CD4-positive, CD25-positive, alpha-beta regulatory T cell (primary cell): ENCODE measurements at regions not wholly inside any gene's neighbourhood (a gene's known extent, or its start where the extent isn't known, plus 50 kb on each side); places are given as distances from the start of the nearest gene placed in this dataset.

Experiments used
- ATAC-seq, 2 donors: fragments of 150-1000 bp; cut with Tn5 transposase; one replicate each; pipeline ENCODE4 v1.10.0; 2021; ENCODE audit warnings: low read depth in 2 of 2, moderate number of reproducible peaks in 2 of 2, moderate library complexity in 1 of 2
- DNase-seq, 3 donors: peaks; one replicate each; pipeline versions ENCODE4 v3.0.0 to v3.0.0-alpha.2; 2012 to 2022; ENCODE audit warnings: mixed read lengths in 1 of 3
- H3K27ac ChIP-seq: one replicate; pipeline ENCODE4 v1.7.0; 2013; ENCODE audit warnings: mild to moderate bottlenecking, low read length; ENCODE audit not compliant: insufficient read depth, poor library complexity, severe bottlenecking
- H3K27me3 ChIP-seq: one replicate; pipeline ENCODE4 v1.7.0; 2013; ENCODE audit warnings: low read length; ENCODE audit not compliant: control insufficient read depth, insufficient read depth
- H3K36me3 ChIP-seq: one replicate; pipeline ENCODE4 v1.7.0; 2013; ENCODE audit warnings: mild to moderate bottlenecking, low read length, moderate library complexity; ENCODE audit not compliant: control insufficient read depth, insufficient read depth
- H3K4me1 ChIP-seq: 2 replicates; pipeline ENCODE4 v1.7.0; 2013; ENCODE audit warnings: mild to moderate bottlenecking, low read length; ENCODE audit not compliant: insufficient read depth, control insufficient read depth, poor library complexity, severe bottlenecking
- H3K4me3 ChIP-seq: one replicate; pipeline ENCODE4 v1.7.0; 2013; ENCODE audit warnings: low read depth, mild to moderate bottlenecking, low read length, moderate library complexity
- H3K9me3 ChIP-seq, 2 experiments: 1 replicate in 1 of 2; 2 replicates in 1 of 2; pipeline ENCODE4 v1.7.0; 2013; ENCODE audit warnings: low read length in 2 of 2, mild to moderate bottlenecking in 1 of 2, moderate library complexity in 1 of 2; ENCODE audit not compliant: control insufficient read depth in 2 of 2
- H3K27ac Mint-ChIP-seq, 3 donors: one replicate each; pipeline ENCODE4 v1.8.0; 2020 to 2022; ENCODE audit warnings: mild to moderate bottlenecking in 3 of 3, mixed read lengths in 3 of 3, moderate library complexity in 2 of 3
- H3K27me3 Mint-ChIP-seq: one replicate; pipeline ENCODE4 v1.8.0; 2022; ENCODE audit warnings: mild to moderate bottlenecking, mixed read lengths
- H3K36me3 Mint-ChIP-seq: one replicate; pipeline ENCODE4 v1.8.0; 2020; ENCODE audit warnings: mixed read lengths
- H3K4me1 Mint-ChIP-seq, 4 donors: one replicate each; pipeline ENCODE4 v1.8.0; 2020 to 2022; ENCODE audit warnings: mixed read lengths in 4 of 4, mild to moderate bottlenecking in 1 of 4
- H3K4me3 Mint-ChIP-seq, 4 donors: one replicate each; pipeline ENCODE4 v1.8.0; 2020 to 2022; ENCODE audit warnings: mild to moderate bottlenecking in 4 of 4, mixed read lengths in 4 of 4, moderate library complexity in 3 of 4
- H3K9me3 Mint-ChIP-seq, 7 donors: one replicate each; pipeline ENCODE4 v1.8.0; 2020 to 2022; ENCODE audit warnings: mixed read lengths in 7 of 7, mild to moderate bottlenecking in 3 of 7, moderate library complexity in 2 of 7

DNA sequence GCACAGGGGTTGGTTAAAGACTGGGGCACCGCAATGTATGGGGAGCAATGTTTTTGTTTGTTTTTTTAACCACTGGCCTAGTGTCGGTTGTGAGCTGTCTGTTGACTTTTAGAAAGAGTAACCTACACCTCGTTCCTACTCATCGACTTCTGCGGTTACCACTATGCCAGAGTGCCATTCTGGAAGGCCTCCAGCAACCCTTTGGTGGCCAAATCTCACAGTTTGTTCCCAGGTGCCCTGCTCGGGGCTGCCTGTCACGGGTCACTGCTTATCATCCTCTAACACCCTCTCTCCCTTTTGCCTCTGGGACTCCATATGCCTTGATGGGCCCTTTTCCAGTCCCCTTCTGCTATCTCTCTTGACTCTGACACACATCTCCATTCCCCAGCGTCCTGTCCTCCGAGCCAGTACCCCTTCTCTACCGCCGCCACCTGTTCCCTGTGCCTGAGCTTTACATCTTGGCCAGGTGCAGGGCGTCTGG is 290.4 kb upstream of the C2CD4B start:
- H3K36me3 ChIP-seq: no peaks in the 10 kb centered on the region
- H3K9me3 ChIP-seq: no peaks in the 10 kb centered on the region
- Mint-ChIP-seq H3K9me3 (peaks cover 0 to 3% (median 0%) of the 10 kb centered on the region in 7 donors), H3K4me1 (no peaks in the 10 kb centered on the region), H3K36me3 (no peaks in the 10 kb centered on the region), H3K27ac (no peak overlapping the region), H3K4me3 (no peak overlapping the region), H3K27me3 (peaks cover 10% of the 10 kb centered on the region)
- no peak overlapping the region for H3K27ac ChIP-seq
- no peaks in the 10 kb centered on the region for H3K4me1 ChIP-seq
- no peaks in the 10 kb centered on the region for H3K27me3 ChIP-seq
- DNase-seq (no peak), ATAC-seq (no peak)
- no peak overlapping the region for H3K4me3 ChIP-seq

DNA sequence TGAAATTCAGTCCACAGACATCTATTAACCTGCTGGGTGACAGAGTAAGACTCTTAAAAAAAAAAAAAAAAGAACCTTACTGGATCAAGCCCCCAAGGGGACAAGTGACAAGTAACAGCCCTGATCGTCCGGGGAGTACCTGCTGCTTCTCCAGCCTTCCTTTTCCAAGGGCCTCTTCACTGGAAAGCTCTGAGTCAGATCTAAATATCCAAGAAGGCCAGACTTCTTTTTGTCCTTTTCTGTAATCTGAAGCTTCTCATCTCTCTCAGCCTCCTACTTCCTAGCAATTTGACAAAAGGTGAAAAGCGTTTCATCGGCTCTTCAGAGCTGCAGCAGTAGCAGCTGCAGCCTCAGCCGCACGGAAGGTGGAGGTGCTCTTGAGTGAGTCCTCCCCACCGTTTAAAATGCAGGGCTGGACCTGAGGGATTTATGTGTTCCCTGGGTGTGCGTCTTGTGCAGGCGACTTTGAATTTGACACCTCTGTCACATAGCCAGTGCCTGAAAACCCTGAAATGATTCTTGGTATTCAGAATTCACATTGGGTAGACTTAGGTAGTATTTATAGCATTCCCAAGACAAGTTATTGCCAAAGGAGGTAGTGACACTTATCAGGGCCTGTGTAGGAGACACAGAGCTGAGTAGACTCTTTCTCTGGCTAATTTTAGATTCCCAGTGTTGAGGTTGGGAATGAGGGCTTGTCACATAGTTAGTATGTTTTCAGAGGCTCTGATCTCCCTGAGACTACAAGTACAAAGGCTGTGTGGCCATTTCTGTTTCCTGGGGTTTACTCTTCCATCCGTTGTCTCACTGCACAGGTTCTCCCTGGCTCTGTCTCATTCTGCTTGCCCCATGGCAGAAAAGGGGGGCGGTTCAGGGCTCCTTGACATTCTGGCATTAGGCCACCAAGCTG is 291.2 kb upstream of the C2CD4B start:
- H3K4me3 ChIP-seq: no peak overlapping the region
- ATAC-seq (no peak), DNase-seq (no peak)
- Mint-ChIP-seq H3K36me3 (no peaks in the 10 kb centered on the region), H3K27ac (no peak overlapping the region), H3K27me3 (peaks cover 6% of the 10 kb centered on the region), H3K4me3 (no peak overlapping the region), H3K4me1 (no peaks in the 10 kb centered on the region), H3K9me3 (peaks cover 0 to 3% (median 0%) of the 10 kb centered on the region in 7 donors)
- H3K36me3 ChIP-seq: no peaks in the 10 kb centered on the region
- no peaks in the 10 kb centered on the region for H3K27me3 ChIP-seq
- no peaks in the 10 kb centered on the region for H3K4me1 ChIP-seq
- H3K9me3 ChIP-seq: no peaks in the 10 kb centered on the region
- no peak overlapping the region for H3K27ac ChIP-seq

DNA sequence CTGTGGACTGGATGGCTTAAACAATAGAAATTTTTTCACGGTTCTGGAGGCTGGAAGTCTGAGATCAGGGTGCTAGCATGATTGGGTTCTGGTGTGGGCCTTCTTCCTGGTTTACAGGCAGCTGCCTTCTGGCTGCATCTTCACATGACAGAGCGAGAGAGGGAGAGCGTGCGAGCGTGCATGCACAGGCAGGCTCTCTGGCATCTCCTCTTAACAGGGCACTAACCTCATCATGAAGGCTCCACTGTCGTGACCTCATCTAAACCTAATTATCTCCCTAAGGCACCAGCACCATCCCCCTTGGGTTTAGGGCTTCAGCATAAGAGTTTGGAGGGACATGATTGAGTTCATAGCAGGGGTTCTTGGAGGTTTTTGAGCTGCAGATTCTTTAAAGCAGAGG is 292.0 kb upstream of the C2CD4B start:
- Histone ChIP-seq H3K27me3 (no peaks in the 10 kb centered on the region), H3K9me3 (no peaks in the 10 kb centered on the region), H3K4me3 (no peak overlapping the region), H3K4me1 (no peaks in the 10 kb centered on the region), H3K36me3 (no peaks in the 10 kb centered on the region), H3K27ac (no peak overlapping the region)
- Mint-ChIP-seq H3K27me3 (peaks cover 9% of the 10 kb centered on the region), H3K4me3 (no peak overlapping the region), H3K4me1 (no peaks in the 10 kb centered on the region), H3K36me3 (no peaks in the 10 kb centered on the region), H3K27ac (no peak overlapping the region), H3K9me3 (peaks cover 0 to 3% (median 0%) of the 10 kb centered on the region in 7 donors)
- DNase-seq (no peak), ATAC-seq (no peak)

DNA sequence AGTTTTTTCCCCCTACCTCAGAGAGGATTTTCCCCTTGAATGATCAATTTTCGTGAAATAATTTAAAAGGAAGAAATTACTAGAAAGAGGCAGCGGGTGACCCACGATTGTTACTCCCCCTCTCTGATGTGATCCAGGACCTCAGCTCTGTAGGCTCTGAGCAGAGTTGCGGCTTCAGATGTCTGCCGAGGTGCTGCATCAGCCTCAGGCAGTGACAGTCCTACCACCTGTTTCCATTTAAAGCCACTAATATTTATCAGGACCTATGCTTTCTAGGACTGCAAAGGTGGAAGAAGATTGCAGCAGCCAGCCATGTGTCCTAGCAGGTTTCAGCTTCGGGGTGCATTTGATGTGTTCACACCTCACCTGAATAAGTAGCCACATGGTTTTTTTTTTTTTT is 294.8 kb upstream of the C2CD4B start:
- Histone ChIP-seq H3K9me3 (no peaks in the 10 kb centered on the region), H3K4me1 (no peaks in the 10 kb centered on the region), H3K27me3 (no peaks in the 10 kb centered on the region), H3K4me3 (no peak overlapping the region), H3K27ac (no peak overlapping the region), H3K36me3 (no peaks in the 10 kb centered on the region)
- H3K36me3 Mint-ChIP-seq: no peaks in the 10 kb centered on the region
- peaks cover 0 to 3% (median 0%) of the 10 kb centered on the region in 7 donors for H3K9me3 Mint-ChIP-seq
- H3K27ac Mint-ChIP-seq: no peak overlapping the region
- no peaks in the 10 kb centered on the region for H3K4me1 Mint-ChIP-seq
- DNase-seq: no peak
- peaks cover 9% of the 10 kb centered on the region for H3K27me3 Mint-ChIP-seq
- H3K4me3 Mint-ChIP-seq: no peak overlapping the region
- no peak for ATAC-seq

DNA sequence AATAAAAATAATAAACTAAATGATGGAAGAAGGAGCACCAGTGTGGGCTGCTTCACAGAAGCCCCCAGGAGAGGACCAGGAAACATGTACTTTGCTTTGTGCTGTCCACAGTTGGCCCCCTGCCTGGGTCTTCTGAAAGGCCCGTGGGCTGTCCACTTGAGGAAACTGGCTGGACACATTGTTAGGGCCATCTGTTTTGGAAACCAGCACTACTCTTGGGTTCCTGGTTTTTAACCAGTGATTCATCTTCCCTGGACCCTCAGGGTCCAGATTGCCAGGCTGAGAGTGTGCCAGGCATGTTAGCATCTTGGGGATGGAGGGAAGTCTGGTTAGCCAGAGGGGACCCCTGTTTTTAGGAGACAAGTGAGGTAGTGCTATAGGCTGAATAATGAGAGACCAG is 297.2 kb upstream of the C2CD4B start:
- DNase-seq (no peak), ATAC-seq (no peak)
- Histone ChIP-seq H3K27ac (no peak overlapping the region), H3K4me3 (no peak overlapping the region), H3K36me3 (no peaks in the 10 kb centered on the region), H3K4me1 (no peaks in the 10 kb centered on the region), H3K9me3 (no peaks in the 10 kb centered on the region), H3K27me3 (peaks cover 4% of the 10 kb centered on the region)
- H3K4me3 Mint-ChIP-seq: no peak overlapping the region
- H3K27me3 Mint-ChIP-seq: peaks cover 14% of the 10 kb centered on the region
- H3K9me3 Mint-ChIP-seq: peaks cover 0 to 2% (median 0%) of the 10 kb centered on the region in 7 donors
- H3K36me3 Mint-ChIP-seq: no peaks in the 10 kb centered on the region
- H3K27ac Mint-ChIP-seq: no peak overlapping the region
- H3K4me1 Mint-ChIP-seq: no peaks in the 10 kb centered on the region

DNA sequence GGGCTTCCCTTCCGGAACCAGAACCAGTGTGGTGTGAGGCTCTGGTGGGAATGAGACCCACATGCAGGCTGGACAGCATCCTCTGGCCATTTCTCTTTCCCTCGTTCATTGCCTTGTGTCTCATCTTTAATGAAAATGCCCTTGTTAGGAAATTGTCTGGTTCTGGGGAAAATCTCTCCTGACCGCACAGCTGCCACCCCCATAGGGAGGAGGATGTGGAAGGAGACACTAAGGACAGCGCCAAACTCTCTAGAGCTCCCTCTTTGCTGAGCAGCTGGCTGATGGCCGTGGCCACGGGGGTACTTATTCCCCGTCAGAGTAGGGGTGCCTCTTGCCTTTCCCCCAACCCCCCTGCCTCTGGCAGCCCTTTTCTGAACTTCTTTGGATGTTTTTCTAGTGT is 297.6 kb upstream of the C2CD4B start:
- H3K9me3 Mint-ChIP-seq: peaks cover 0 to 2% (median 0%) of the 10 kb centered on the region in 7 donors
- Histone ChIP-seq H3K27me3 (peaks cover 4% of the 10 kb centered on the region), H3K4me3 (no peak overlapping the region), H3K9me3 (no peaks in the 10 kb centered on the region), H3K4me1 (no peaks in the 10 kb centered on the region), H3K36me3 (no peaks in the 10 kb centered on the region), H3K27ac (no peak overlapping the region)
- DNase-seq (no peak), ATAC-seq (no peak)
- no peaks in the 10 kb centered on the region for H3K4me1 Mint-ChIP-seq
- no peak overlapping the region for H3K4me3 Mint-ChIP-seq
- peaks cover 11% of the 10 kb centered on the region for H3K27me3 Mint-ChIP-seq
- no peaks in the 10 kb centered on the region for H3K36me3 Mint-ChIP-seq
- no peak overlapping the region for H3K27ac Mint-ChIP-seq

DNA sequence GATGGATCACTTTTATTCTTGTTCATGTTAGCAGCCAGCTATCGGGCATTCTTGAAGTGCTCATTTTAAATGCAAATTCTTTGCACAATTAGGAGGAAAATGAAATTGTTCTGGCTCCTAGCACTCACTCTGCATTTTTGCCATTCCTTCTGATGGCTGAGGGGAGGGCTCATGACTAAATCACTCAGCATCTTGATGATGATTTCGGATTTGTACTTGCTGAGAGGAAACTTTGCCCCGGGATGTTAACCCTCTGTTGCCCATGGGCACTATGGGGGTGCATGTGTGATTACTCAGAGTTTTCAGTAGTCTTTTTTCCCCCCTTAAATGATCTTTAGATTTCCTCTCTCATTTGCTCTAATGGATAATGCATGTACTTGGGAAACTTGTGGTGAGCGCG is 299.6 kb upstream of the C2CD4B start:
- Histone ChIP-seq H3K27me3 (peaks cover 4% of the 10 kb centered on the region), H3K4me3 (no peak overlapping the region), H3K36me3 (no peaks in the 10 kb centered on the region), H3K9me3 (no peaks in the 10 kb centered on the region), H3K27ac (no peak overlapping the region), H3K4me1 (no peaks in the 10 kb centered on the region)
- Mint-ChIP-seq H3K27me3 (peaks cover 11% of the 10 kb centered on the region), H3K4me3 (no peak overlapping the region), H3K36me3 (no peaks in the 10 kb centered on the region), H3K27ac (no peak overlapping the region), H3K4me1 (no peaks in the 10 kb centered on the region), H3K9me3 (peaks cover 0 to 2% (median 0%) of the 10 kb centered on the region in 7 donors)
- ATAC-seq: no peak
- no peak for DNase-seq

DNA sequence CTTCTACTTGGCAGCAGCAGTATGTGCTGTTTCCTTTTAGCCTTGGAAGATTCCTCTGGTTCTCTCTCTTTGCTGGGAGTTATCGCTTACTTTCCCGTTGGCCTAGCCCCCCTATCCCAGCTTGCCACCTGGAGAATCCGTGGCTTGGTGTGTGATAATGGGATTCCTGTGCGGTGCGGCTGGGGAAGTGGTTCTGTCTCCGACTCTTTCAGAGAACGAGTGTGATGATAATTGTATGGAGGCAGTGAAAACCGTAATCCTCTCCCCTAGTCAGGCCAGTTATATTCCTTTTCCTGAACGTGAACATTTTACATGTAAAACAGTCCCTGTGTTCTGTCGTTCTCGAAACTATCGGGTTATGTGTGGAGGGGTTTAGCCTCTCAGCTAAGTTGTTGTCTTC is 300.1 kb upstream of the C2CD4B start:
- Histone ChIP-seq H3K27me3 (peaks cover 4% of the 10 kb centered on the region), H3K4me3 (no peak overlapping the region), H3K36me3 (no peaks in the 10 kb centered on the region), H3K4me1 (no peaks in the 10 kb centered on the region), H3K27ac (no peak overlapping the region), H3K9me3 (no peaks in the 10 kb centered on the region)
- H3K9me3 Mint-ChIP-seq: peaks cover 0 to 2% (median 0%) of the 10 kb centered on the region in 7 donors
- ATAC-seq (no peak), DNase-seq (no peak)
- no peaks in the 10 kb centered on the region for H3K36me3 Mint-ChIP-seq
- H3K27me3 Mint-ChIP-seq: peaks cover 11% of the 10 kb centered on the region
- H3K27ac Mint-ChIP-seq: no peak overlapping the region
- no peaks in the 10 kb centered on the region for H3K4me1 Mint-ChIP-seq
- H3K4me3 Mint-ChIP-seq: no peak overlapping the region
